Right cardiac atrium (tissue), 5 donors: ENCODE measurements at regions not wholly inside any gene's neighbourhood (a gene's known extent, or its start where the extent isn't known, plus 50 kb on each side); places are given as distances from the start of the nearest gene placed in this dataset.

Source experiments
- ATAC-seq, 2 donors: fragments of 200-7000 bp; cut with Tn5 transposase; one replicate each; pipeline versions ENCODE4 v1.8.0 to v1.9.1; 2020; ENCODE audit warnings: moderate library complexity in 2 of 2, mild to moderate bottlenecking in 1 of 2
- DNase-seq, 3 donors: peaks; one replicate each; pipeline ENCODE4 v3.0.0-alpha.2; 2020
- H3K27ac ChIP-seq: one replicate; pipeline ENCODE4 v1.5.1; 2013; ENCODE audit warnings: mild to moderate bottlenecking, low read length, control low read depth, moderate library complexity
- H3K27me3 ChIP-seq: one replicate; pipeline ENCODE4 v1.6.1; 2013; ENCODE audit not compliant: control insufficient read depth, insufficient read depth
- H3K4me1 ChIP-seq: one replicate; pipeline ENCODE4 v1.6.1; 2013; ENCODE audit warnings: low read length; ENCODE audit not compliant: control insufficient read depth, insufficient read depth
- H3K4me3 ChIP-seq: one replicate; pipeline ENCODE4 v1.5.1; 2013; ENCODE audit warnings: low read length, control low read depth
- H3K9me3 ChIP-seq: one replicate; pipeline ENCODE4 v1.6.1; 2013; ENCODE audit warnings: low read length; ENCODE audit not compliant: control insufficient read depth
- WGBS: extraction: QIAGEN DNeasy Blood & Tissue Kit; methylation state at CpG from one replicate; pipeline ENCODE4 v1.1.7; 2013; 5-methylcytosine and 5-hydroxymethylcytosine counted together
- intact Hi-C, 4 donors: fragments of 100-400 bp; cut with DNase I; formaldehyde crosslinking; loops; one replicate each; pipeline versions ENCODE4 v1.11.0 to v1.14.0; 2022 to 2023
- donor health status: healthy with polysubstance abuse.
- donor health status: DM: no; HTN: yes; CAD: no.
- donor health status: DM: no; HTN: no; CAD: no.
- donor health status: DM: no; HTN: yes; CAD: no; lungs with severe emphysema.
- donor health status: DM: yes; HTN: yes; CAD: no.

GRCh38 chr5:28046596-28046995 lies 1008.2 kb upstream of the CDH9 start:
- no peaks in the 10 kb centered on the region for H3K9me3 ChIP-seq
- intact Hi-C loops, result no loop called here
- no peak for ATAC-seq
- 46% methylated on average over 1 of the region's 1 CpG for WGBS
- H3K4me3 ChIP-seq, result no peak overlapping the region
- H3K27me3 ChIP-seq, result no peaks in the 10 kb centered on the region
- no peak for DNase-seq
- H3K27ac ChIP-seq, result no peak overlapping the region
- H3K4me1 ChIP-seq, result no peaks in the 10 kb centered on the region

- no peak for DNase-seq
- Histone ChIP-seq H3K4me3 (no peak overlapping the region), H3K4me1 (no peaks in the 10 kb centered on the region), H3K27ac (no peak overlapping the region), H3K27me3 (no peaks in the 10 kb centered on the region), H3K9me3 (peaks cover 5% of the 10 kb centered on the region)
- intact Hi-C loops, result no loop called here
- 89% methylated on average over 1 of the region's 1 CpG for WGBS
- ATAC-seq, result no peak
Observed at GRCh38 chr5:28027851-28028250, 989.5 kb upstream of the CDH9 start.

GRCh38 chr5:28017178-28017577 lies 978.8 kb upstream of the CDH9 start:
- Histone ChIP-seq H3K4me3 (no peak overlapping the region), H3K4me1 (no peaks in the 10 kb centered on the region), H3K27ac (no peak overlapping the region), H3K27me3 (no peaks in the 10 kb centered on the region), H3K9me3 (peaks cover 8% of the 10 kb centered on the region)
- DNase-seq (no peak), ATAC-seq (no peak)
- intact Hi-C loops, result no loop called here
- 65% methylated on average over 1 of the region's 1 CpG for WGBS

GRCh38 chr5:28014779-28015178 lies 976.4 kb upstream of the CDH9 start:
- peaks cover 9% of the 10 kb centered on the region for H3K9me3 ChIP-seq
- intact Hi-C loops, result no loop called here
- H3K4me3 ChIP-seq, result no peak overlapping the region
- H3K4me1 ChIP-seq, result no peaks in the 10 kb centered on the region
- WGBS, result 63% methylated on average over 3 of the region's 3 CpGs
- DNase-seq, result no peak
- H3K27ac ChIP-seq, result no peak overlapping the region
- ATAC-seq, result no peak
- no peaks in the 10 kb centered on the region for H3K27me3 ChIP-seq

- intact Hi-C loops, result no loop called here
- H3K4me3 ChIP-seq, result no peak overlapping the region
- H3K27me3 ChIP-seq, result no peaks in the 10 kb centered on the region
- WGBS, result 82% methylated on average over 5 of the region's 5 CpGs
- H3K4me1 ChIP-seq, result no peaks in the 10 kb centered on the region
- peaks cover 9% of the 10 kb centered on the region for H3K9me3 ChIP-seq
- DNase-seq (no peak), ATAC-seq (no peak)
- no peak overlapping the region for H3K27ac ChIP-seq
Observed at GRCh38 chr5:28012538-28012937, 974.2 kb upstream of the CDH9 start.

- Histone ChIP-seq H3K4me1 (no peaks in the 10 kb centered on the region), H3K27me3 (no peaks in the 10 kb centered on the region), H3K4me3 (no peak overlapping the region), H3K27ac (no peak overlapping the region), H3K9me3 (peaks cover 6% of the 10 kb centered on the region)
- DNase-seq, result no peak
- WGBS, result 54% methylated on average over 2 of the region's 2 CpGs
- ATAC-seq, result no peak
- intact Hi-C loops, result no loop called here
Observed at GRCh38 chr5:28009576-28009975, 971.2 kb upstream of the CDH9 start.

GRCh38 chr5:27996665-27997064 lies 958.3 kb upstream of the CDH9 start:
- 0% methylated on average over 1 of the region's 1 CpG for WGBS
- ATAC-seq (no peak), DNase-seq (peak in 1 of 3 donors; percentile 9)
- no peak overlapping the region for H3K4me3 ChIP-seq
- intact Hi-C loops, result no loop called here
- no peaks in the 10 kb centered on the region for H3K27me3 ChIP-seq
- peaks cover 2% of the 10 kb centered on the region for H3K9me3 ChIP-seq
- H3K4me1 ChIP-seq, result no peaks in the 10 kb centered on the region
- no peak overlapping the region for H3K27ac ChIP-seq

GRCh38 chr5:27995867-27996266 lies 957.5 kb upstream of the CDH9 start:
- 80% methylated on average over 5 of the region's 5 CpGs for WGBS
- intact Hi-C loops, result no loop called here
- DNase-seq (no peak), ATAC-seq (no peak)
- H3K9me3 ChIP-seq, result peaks cover 2% of the 10 kb centered on the region
- H3K27me3 ChIP-seq, result no peaks in the 10 kb centered on the region
- H3K27ac ChIP-seq, result no peak overlapping the region
- H3K4me3 ChIP-seq, result no peak overlapping the region
- H3K4me1 ChIP-seq, result no peaks in the 10 kb centered on the region

- no peak for ATAC-seq
- Histone ChIP-seq H3K27ac (no peak overlapping the region), H3K27me3 (no peaks in the 10 kb centered on the region), H3K4me3 (no peak overlapping the region), H3K9me3 (no peaks in the 10 kb centered on the region), H3K4me1 (no peaks in the 10 kb centered on the region)
- intact Hi-C loops, result no loop called here
- no peak for DNase-seq
Observed at GRCh38 chr5:27978322-27978721, 939.9 kb upstream of the CDH9 start.

- Histone ChIP-seq H3K4me3 (no peak overlapping the region), H3K9me3 (peaks cover 7% of the 10 kb centered on the region), H3K27me3 (no peaks in the 10 kb centered on the region), H3K4me1 (no peaks in the 10 kb centered on the region), H3K27ac (no peak overlapping the region)
- ATAC-seq, result no peak
- DNase-seq, result no peak
- intact Hi-C loops, result no loop called here
Observed at GRCh38 chr5:27969157-27969556, 930.8 kb upstream of the CDH9 start.

- peak in 1 of 2 donors; percentile 56 for ATAC-seq
- peak; percentile 22 to 69 (median 51) for DNase-seq
- H3K27me3 ChIP-seq, result no peaks in the 10 kb centered on the region
- intact Hi-C loops, result no loop called here
- peaks cover 7% of the 10 kb centered on the region for H3K9me3 ChIP-seq
- 79% methylated on average over 7 of the region's 7 CpGs for WGBS
- no peak overlapping the region for H3K27ac ChIP-seq
- no peaks in the 10 kb centered on the region for H3K4me1 ChIP-seq
- no peak overlapping the region for H3K4me3 ChIP-seq
Observed at GRCh38 chr5:27963050-27963783, 924.8 kb upstream of the CDH9 start.

- ATAC-seq, result peak in 1 of 2 donors; percentile 43
- H3K27me3 ChIP-seq, result no peaks in the 10 kb centered on the region
- WGBS, result 29% methylated on average over 2 of the region's 2 CpGs
- intact Hi-C loops, result no loop called here
- DNase-seq, result no peak
- peaks cover 7% of the 10 kb centered on the region for H3K9me3 ChIP-seq
- no peak overlapping the region for H3K27ac ChIP-seq
- no peak overlapping the region for H3K4me3 ChIP-seq
- no peaks in the 10 kb centered on the region for H3K4me1 ChIP-seq
Observed at GRCh38 chr5:27962198-27962597, 923.8 kb upstream of the CDH9 start.
